Heart left ventricle (tissue), 16 donors: ENCODE measurements at regions not wholly inside any gene's neighbourhood (a gene's known extent, or its start where the extent isn't known, plus 50 kb on each side); places are given as distances from the start of the nearest gene placed in this dataset.
"Not testable (repeated sequence)": the region's sequence is repeated elsewhere in the genome, so short reads cannot be mapped to it uniquely, and the experiment has no call there.

Experiments used
- ATAC-seq, 4 donors: fragments of 200-7000 bp; cut with Tn5 transposase; one replicate each; pipeline ENCODE4 v1.9.1; 2020 to 2022; ENCODE audit warnings: moderate library complexity in 4 of 4, mild to moderate bottlenecking in 3 of 4, moderate number of reproducible peaks in 1 of 4
- DNase-seq, 5 donors: peaks; one replicate each; pipeline ENCODE4 v3.0.0-alpha.2; 2020
- H3K27ac ChIP-seq, 12 donors: fragments of 200-600 bp; sonication (generic) in 4 of 12; one replicate each; pipeline versions ENCODE4 v1.5.0 to v1.8.0; 2016 to 2022; ENCODE audit warnings: mild to moderate bottlenecking in 2 of 12
- H3K27me3 ChIP-seq, 9 donors: fragments of 200-600 bp; sonication (generic) in 2 of 9; one replicate each; pipeline versions ENCODE4 v1.5.1 to v1.8.0; 2016 to 2022; ENCODE audit warnings: mild to moderate bottlenecking in 3 of 9
- H3K36me3 ChIP-seq, 9 donors: fragments of 200-600 bp; sonication (generic) in 2 of 9; one replicate each; pipeline versions ENCODE4 v1.5.0 to v1.8.0; 2018 to 2022; ENCODE audit warnings: mild to moderate bottlenecking in 2 of 9
- H3K4me1 ChIP-seq, 12 donors: fragments of 200-600 bp; sonication (generic) in 4 of 12; one replicate each; pipeline versions ENCODE4 v1.5.0 to v1.8.0; 2016 to 2022; ENCODE audit warnings: mild to moderate bottlenecking in 3 of 12
- H3K4me3 ChIP-seq, 12 donors: fragments of 200-600 bp; sonication (generic) in 4 of 12; one replicate each; pipeline versions ENCODE4 v1.5.0 to v1.8.0; 2017 to 2022; ENCODE audit warnings: mild to moderate bottlenecking in 9 of 12, moderate library complexity in 4 of 12
- H3K9me3 ChIP-seq, 12 donors: fragments of 200-600 bp; sonication (generic) in 4 of 12; one replicate each; pipeline versions ENCODE4 v1.5.0 to v1.8.0; 2016 to 2022; ENCODE audit warnings: mild to moderate bottlenecking in 1 of 12
- POLR2A ChIP-seq, 2 donors: fragments of 450-650 bp; IDR thresholded peaks; one replicate each; pipeline ENCODE4 v1.6.1; 2017; ENCODE audit warnings: antibody characterized with exemption in 2 of 2, mild to moderate bottlenecking in 2 of 2, moderate library complexity in 2 of 2
- WGBS, 4 donors: extraction: QIAGEN DNeasy Blood & Tissue Kit in 2 of 4; methylation state at CpG; one replicate each; pipeline versions ENCODE4 v1.1.5 to v1.1.7; 2013 to 2018; 5-methylcytosine and 5-hydroxymethylcytosine counted together
- intact Hi-C, 10 donors: fragments of 100-400 bp; cut with DNase I; formaldehyde crosslinking; loops; one replicate each; pipeline versions ENCODE4 v1.11.1 to v1.14.2; 2022
- TF ChIP-seq, protein P1 (sequence below), 12 donors: fragments of 200-600 bp; sonication (generic) in 4 of 12; IDR thresholded peaks; one replicate each; pipeline versions ENCODE4 v1.5.0 to v1.8.0; 2018 to 2022; ENCODE audit warnings: antibody characterized with exemption in 12 of 12, mild to moderate bottlenecking in 5 of 12
- donor health status: ischemic (EF 13 %, LVEDD 7.1; RV severe dilation, severe dysfunction).
- donor health status: healthy with polysubstance abuse.
- donor health status: DM: no; HTN: yes; CAD: no.
- donor health status: DM: no; HTN: no; CAD: no.
- donor health status: ischemic (EF 25% LVEDD 6.9; RV normal size, moderate dysfunction).
- donor health status: ischemic (EF 25% LVEDD 5.7; RV mildly dilated, moderate dysfunction).
- donor health status: healthy.
- donor health status: DM: yes; HTN: yes; CAD: no.
- donor health status: ischemic (EF 35%, LVEDD 5.7; RV mildly dilated, moderate dysfunction).
- donor health status: nonischemic (EF 11% LVEDD 7.7; RV severe dilation, severe dysfunction).
- donor health status: DM: yes; HTN: yes; CAD: no.
- donor health status: PGD.
- donor health status: ischemic (EF 29% LVEDD 5.4; RV normal size, mild dysfunction).
- donor health status: nonischemic (EF 23%, LVEDD 6.1; RV moderate dilation, normal function).

DNA sequence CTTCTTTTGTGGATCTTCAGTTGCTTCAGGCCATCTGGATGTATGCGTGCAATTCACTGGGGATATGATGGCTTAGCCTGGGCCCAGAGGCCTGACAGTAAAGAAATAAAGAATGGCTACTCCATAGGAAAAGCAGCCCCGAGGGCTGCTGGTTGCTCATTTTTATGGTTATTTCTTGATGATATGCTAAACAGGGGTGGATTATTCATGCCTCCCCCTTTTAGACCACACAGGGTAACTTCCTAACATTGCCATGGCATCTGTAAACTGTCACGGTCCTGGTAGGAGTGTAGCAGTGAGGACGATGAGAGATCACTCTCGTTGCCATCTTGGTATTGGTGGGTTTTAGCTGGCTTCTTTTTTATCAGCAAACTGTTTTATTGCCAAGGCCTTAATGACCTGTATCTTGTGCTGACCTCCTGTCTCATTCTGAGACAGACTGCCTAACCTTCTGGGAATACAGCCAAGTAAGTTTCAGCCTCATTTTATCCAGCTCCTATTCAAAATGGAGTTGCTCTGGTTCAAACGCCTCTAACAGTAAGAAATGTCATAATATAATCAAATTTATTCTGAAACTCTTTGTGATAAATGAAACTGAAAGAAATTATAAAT, 60.5 kb downstream of the DSEL start:
- no peaks in the 10 kb centered on the region for H3K9me3 ChIP-seq
- no peak for DNase-seq
- no peak for ATAC-seq
- intact Hi-C loops = no loop called here
- TF ChIP-seq POLR2A (IDR thresholded peaks at IDR 0.05) = no peak
- TF ChIP-seq, protein P1, sequence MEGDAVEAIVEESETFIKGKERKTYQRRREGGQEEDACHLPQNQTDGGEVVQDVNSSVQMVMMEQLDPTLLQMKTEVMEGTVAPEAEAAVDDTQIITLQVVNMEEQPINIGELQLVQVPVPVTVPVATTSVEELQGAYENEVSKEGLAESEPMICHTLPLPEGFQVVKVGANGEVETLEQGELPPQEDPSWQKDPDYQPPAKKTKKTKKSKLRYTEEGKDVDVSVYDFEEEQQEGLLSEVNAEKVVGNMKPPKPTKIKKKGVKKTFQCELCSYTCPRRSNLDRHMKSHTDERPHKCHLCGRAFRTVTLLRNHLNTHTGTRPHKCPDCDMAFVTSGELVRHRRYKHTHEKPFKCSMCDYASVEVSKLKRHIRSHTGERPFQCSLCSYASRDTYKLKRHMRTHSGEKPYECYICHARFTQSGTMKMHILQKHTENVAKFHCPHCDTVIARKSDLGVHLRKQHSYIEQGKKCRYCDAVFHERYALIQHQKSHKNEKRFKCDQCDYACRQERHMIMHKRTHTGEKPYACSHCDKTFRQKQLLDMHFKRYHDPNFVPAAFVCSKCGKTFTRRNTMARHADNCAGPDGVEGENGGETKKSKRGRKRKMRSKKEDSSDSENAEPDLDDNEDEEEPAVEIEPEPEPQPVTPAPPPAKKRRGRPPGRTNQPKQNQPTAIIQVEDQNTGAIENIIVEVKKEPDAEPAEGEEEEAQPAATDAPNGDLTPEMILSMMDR (IDR thresholded peaks at IDR 0.05) = no peak
- H3K4me1 ChIP-seq = no peaks in the 10 kb centered on the region
- H3K27me3 ChIP-seq = peaks cover 0 to 2% (median 0%) of the 10 kb centered on the region in 9 donors
- H3K27ac ChIP-seq = no peak overlapping the region
- WGBS, 4 donors = 60 to 67% (median 64%) methylated on average over 6 of the region's 6 CpGs
- no peak overlapping the region for H3K4me3 ChIP-seq
- no peaks in the 10 kb centered on the region for H3K36me3 ChIP-seq

DNA sequence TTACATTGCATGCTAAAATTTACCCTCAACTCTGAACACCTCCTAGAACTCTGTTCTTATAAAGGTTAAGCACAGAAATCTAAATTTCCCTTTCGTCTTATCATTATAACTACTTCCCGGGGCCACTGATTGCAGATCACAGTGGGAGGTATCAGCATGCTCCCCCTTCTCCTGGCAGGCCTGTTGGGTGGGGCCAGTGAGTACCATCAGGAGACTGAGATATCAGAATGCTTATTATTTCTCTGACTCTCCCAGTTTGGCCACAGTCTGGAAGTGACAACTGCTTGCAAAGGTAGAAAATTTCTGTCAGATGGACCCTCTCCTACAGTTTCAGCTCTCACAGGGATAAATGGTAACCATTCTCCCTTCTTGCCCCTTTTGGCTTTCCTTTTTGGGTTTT, 62.6 kb downstream of the DSEL start:
- intact Hi-C loops = no loop called here
- TF ChIP-seq, protein P1 (IDR thresholded peaks at IDR 0.05) = no peak
- no peak for TF ChIP-seq POLR2A (IDR thresholded peaks at IDR 0.05)
- Histone ChIP-seq H3K4me1 (no peaks in the 10 kb centered on the region), H3K36me3 (no peaks in the 10 kb centered on the region), H3K27ac (no peak overlapping the region), H3K27me3 (peaks cover 0 to 2% (median 0%) of the 10 kb centered on the region in 9 donors), H3K9me3 (peaks cover 0 to 12% (median 0%) of the 10 kb centered on the region in 12 donors), H3K4me3 (no peak overlapping the region)
- DNase-seq (no peak), ATAC-seq (no peak)
- whole genome bisulfite sequencing, 4 donors = 0 to 19% (median 12%) methylated on average over 2 of the region's 2 CpGs

DNA sequence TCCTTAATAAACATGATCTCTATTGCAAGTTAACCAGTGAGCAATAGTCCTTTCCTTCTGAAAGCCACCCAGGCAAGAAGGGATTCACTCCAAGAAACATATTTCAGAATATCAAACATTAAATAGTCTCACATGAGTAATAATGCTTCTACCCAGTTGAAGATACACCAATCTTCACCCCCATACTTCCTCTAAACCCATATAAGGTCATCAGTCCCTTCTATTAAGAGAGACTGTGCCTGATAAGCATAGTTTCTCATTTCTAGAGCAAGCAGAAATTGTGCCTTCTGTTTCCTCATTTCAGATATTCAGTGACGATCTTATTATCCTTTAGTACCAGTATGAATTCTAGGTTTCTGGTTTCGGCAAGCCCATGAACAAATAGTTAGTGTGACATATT, 64.6 kb downstream of the DSEL start:
- Histone ChIP-seq H3K36me3 (no peaks in the 10 kb centered on the region), H3K27me3 (peaks cover 0 to 2% (median 0%) of the 10 kb centered on the region in 9 donors), H3K9me3 (peaks cover 0 to 12% (median 0%) of the 10 kb centered on the region in 12 donors), H3K4me3 (no peak overlapping the region), H3K27ac (no peak overlapping the region), H3K4me1 (no peaks in the 10 kb centered on the region)
- intact Hi-C loops = no loop called here
- no peak for ATAC-seq
- WGBS, 4 donors = 79 to 86% (median 83%) methylated on average over 2 of the region's 2 CpGs
- DNase-seq = no peak
- TF ChIP-seq POLR2A (IDR thresholded peaks at IDR 0.05) = no peak
- TF ChIP-seq, protein P1 (IDR thresholded peaks at IDR 0.05) = no peak

DNA sequence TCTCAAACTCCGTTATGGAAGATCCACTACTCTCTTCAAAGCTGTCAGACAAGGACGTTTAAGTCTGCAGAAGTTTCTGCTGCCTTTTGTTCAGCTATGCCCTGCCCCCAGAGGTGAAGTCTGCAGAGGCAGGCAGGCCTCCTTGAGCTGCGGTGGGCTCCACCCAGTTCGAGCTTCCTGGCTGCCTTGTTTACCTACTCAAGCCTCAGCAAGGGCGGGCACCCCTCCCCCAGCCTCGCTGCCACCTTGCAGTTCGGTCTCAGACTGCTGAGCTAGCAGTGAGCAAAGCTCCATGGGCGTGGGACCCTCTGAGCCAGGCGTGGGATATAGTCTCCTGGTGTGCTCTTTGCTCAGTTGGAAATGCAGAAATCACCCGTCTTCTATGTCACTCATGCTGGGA, 65.4 kb downstream of the DSEL start:
- ATAC-seq, H3K4me3 ChIP-seq, H3K27me3 ChIP-seq, H3K36me3 ChIP-seq, DNase-seq, H3K4me1 ChIP-seq, intact Hi-C loops, H3K27ac ChIP-seq: not testable (repeated sequence)
- peaks cover 0 to 12% (median 0%) of the 10 kb centered on the region in 12 donors for H3K9me3 ChIP-seq
- WGBS, 4 donors = 61 to 71% (median 64%) methylated on average over 8 to 10 of the region's 10 CpGs

DNA sequence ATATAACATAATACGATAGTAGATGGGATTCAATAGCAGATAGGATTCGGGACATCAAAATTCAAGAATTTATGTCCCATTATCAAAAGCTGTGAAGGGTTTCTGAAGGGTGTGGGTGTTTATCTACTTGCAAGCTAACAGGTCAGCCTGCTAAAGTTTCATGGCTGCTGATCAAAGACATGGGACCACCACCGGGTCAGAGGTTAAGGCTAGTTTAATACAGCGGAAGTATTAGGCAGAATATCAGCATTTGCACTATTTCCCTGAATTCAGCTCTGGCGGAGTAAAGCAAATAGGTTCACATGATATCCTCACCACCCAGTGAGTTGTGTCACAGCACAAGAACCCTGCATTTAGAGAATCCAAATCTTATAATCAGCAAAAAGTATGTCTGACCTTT, 82.5 kb downstream of the DSEL start:
- no peak overlapping the region for H3K4me3 ChIP-seq
- ATAC-seq (no peak), DNase-seq (no peak)
- TF ChIP-seq POLR2A (IDR thresholded peaks at IDR 0.05) = no peak
- TF ChIP-seq, protein P1 (IDR thresholded peaks at IDR 0.05) = no peak
- no peaks in the 10 kb centered on the region for H3K27me3 ChIP-seq
- no peaks in the 10 kb centered on the region for H3K36me3 ChIP-seq
- 76 to 82% (median 80%) methylated on average over 5 of the region's 5 CpGs for WGBS, 4 donors
- H3K4me1 ChIP-seq = no peaks in the 10 kb centered on the region
- intact Hi-C loops = no loop called here
- H3K27ac ChIP-seq = no peak overlapping the region
- H3K9me3 ChIP-seq = peaks cover 0 to 14% (median 1%) of the 10 kb centered on the region in 12 donors
